SK-N-SH (cell line): ENCODE measurements at regions not wholly inside any gene's neighbourhood (a gene's known extent, or its start where the extent isn't known, plus 50 kb on each side); places are given as distances from the start of the nearest gene placed in this dataset.

Experiments
- CTCF ChIA-PET: fragments of 300-600, 350-600 bp; formaldehyde crosslinking; extraction: SDS; loops from one replicate; lab custom pipeline; 2021; lab: Yijun Ruan, JAX
- POLR2A ChIA-PET: fragments of 350-600 bp; sonication (Branson Sonifier 250); formaldehyde crosslinking; extraction: SDS; loops from one replicate; lab custom pipeline; 2020; ENCODE audit warnings: antibody characterized with exemption, inconsistent platforms; lab: Yijun Ruan, JAX
- DNase-seq: peaks from one replicate; pipeline ENCODE4 v3.0.0; 2012
- H2AFZ ChIP-seq: fragments of 200-600 bp; sonication (generic); 2 replicates; pipeline ENCODE4 v1.8.1; 2016; ENCODE audit warnings: antibody characterized with exemption, mild to moderate bottlenecking, low read depth
- H3F3A ChIP-seq: fragments of 200-600 bp; sonication (generic); replicated peaks from 2 replicates; pipeline ENCODE3; 2016; ENCODE audit warnings: antibody characterized with exemption, mild to moderate bottlenecking; ENCODE audit not compliant: insufficient read depth
- H3K27ac ChIP-seq, 2 experiments: fragments of 200-500 bp in 1 of 2; fragments of 200-600 bp in 1 of 2; sonication (Bioruptor generic) in 1 of 2; sonication (generic), shearing (Covaris generic) in 1 of 2; 2 replicates each; pipeline versions ENCODE4 v1.5.1 to v1.6.1; 2014 to 2016; ENCODE audit warnings: low read depth in 2 of 2, inconsistent platforms in 1 of 2, low read length in 1 of 2, mild to moderate bottlenecking in 1 of 2, mixed read lengths in 1 of 2
- H3K27me3 ChIP-seq: fragments of 200-600 bp; sonication (generic), shearing (Covaris generic); 2 replicates; pipeline ENCODE4 v1.6.1; 2016; ENCODE audit warnings: mixed run types; ENCODE audit not compliant: insufficient read depth
- H3K36me3 ChIP-seq, 2 experiments: fragments of 200-500 bp in 1 of 2; fragments of 200-600 bp in 1 of 2; sonication (Bioruptor generic) in 1 of 2; sonication (generic) in 1 of 2; replicated peaks in 1 of 2; 2 replicates each; pipeline versions ENCODE3 to v1.5.1; 2014 to 2016; ENCODE audit warnings: low read length in 1 of 2, mild to moderate bottlenecking in 1 of 2; ENCODE audit not compliant: insufficient read depth in 2 of 2, control insufficient read depth in 1 of 2
- H3K4me1 ChIP-seq, 2 experiments: fragments of 200-500 bp in 1 of 2; fragments of 200-600 bp in 1 of 2; sonication (Bioruptor generic) in 1 of 2; sonication (generic), shearing (Covaris generic) in 1 of 2; 2 replicates each; pipeline versions ENCODE4 v1.5.1 to v1.6.1; 2014 to 2016; ENCODE audit warnings: low read depth in 1 of 2, low read length in 1 of 2, mixed run types in 1 of 2; ENCODE audit not compliant: insufficient read depth in 2 of 2, control insufficient read depth in 1 of 2
- H3K4me2 ChIP-seq: fragments of 200-600 bp; sonication (generic), shearing (Covaris generic); 2 replicates; pipeline ENCODE4 v1.6.1; 2017; ENCODE audit warnings: mixed run types
- H3K4me3 ChIP-seq, 2 experiments: fragments of 200-500 bp in 1 of 2; fragments of 200-600 bp in 1 of 2; sonication (Bioruptor generic) in 1 of 2; sonication (generic), shearing (Covaris generic) in 1 of 2; 2 replicates each; pipeline versions ENCODE4 v1.5.1 to v1.8.1; 2014 to 2016; ENCODE audit warnings: low read depth in 2 of 2, inconsistent platforms in 1 of 2, low read length in 1 of 2, mild to moderate bottlenecking in 1 of 2, mixed read lengths in 1 of 2, moderate library complexity in 1 of 2
- H3K79me2 ChIP-seq: fragments of 200-600 bp; sonication (generic); 2 replicates; pipeline ENCODE4 v1.8.1; 2017; ENCODE audit warnings: mild to moderate bottlenecking; ENCODE audit not compliant: insufficient read depth
- H3K9ac ChIP-seq: fragments of 200-600 bp; sonication (generic); 2 replicates; pipeline ENCODE4 v1.6.1; 2017; ENCODE audit warnings: mixed run types
- H3K9me2 ChIP-seq: fragments of 200-600 bp; sonication (generic); 2 replicates; pipeline ENCODE4 v1.6.1; 2017; ENCODE audit warnings: mixed run types
- H3K9me3 ChIP-seq: fragments of 200-600 bp; sonication (generic); 2 replicates; pipeline ENCODE4 v1.6.1; 2017; ENCODE audit warnings: mixed run types, mild to moderate bottlenecking, moderate library complexity
- H4K20me1 ChIP-seq: fragments of 200-600 bp; sonication (generic); 2 replicates; pipeline ENCODE4 v1.6.1; 2017; ENCODE audit warnings: mild to moderate bottlenecking, mixed run types; ENCODE audit not compliant: insufficient read depth
- ELF1 ChIP-seq: IDR thresholded peaks from 2 replicates; pipeline ENCODE4 v1.4.0; 2012
- EZH2phosphoT487 ChIP-seq: fragments of 200-600 bp; sonication (generic); IDR thresholded peaks from 2 replicates; pipeline ENCODE4 v1.6.1; 2017; ENCODE audit warnings: low read depth, mixed run types, mild to moderate bottlenecking, antibody characterized with exemption, moderate library complexity, borderline replicate concordance
- FOSL2 ChIP-seq: IDR thresholded peaks from 2 replicates; pipeline ENCODE4 v1.4.0; 2012; ENCODE audit warnings: low read depth, mild to moderate bottlenecking, moderate library complexity, borderline replicate concordance
- GABPA ChIP-seq: IDR thresholded peaks from 2 replicates; pipeline ENCODE4 v1.4.0; 2012; ENCODE audit warnings: low read depth, mild to moderate bottlenecking
- JUND ChIP-seq: IDR thresholded peaks from 2 replicates; pipeline ENCODE4 v1.4.0; 2012
- NRF1 ChIP-seq: IDR thresholded peaks from 2 replicates; pipeline ENCODE4 v1.6.1; 2012; ENCODE audit warnings: low read depth, mild to moderate bottlenecking, low read length
- RCOR1 ChIP-seq: fragments of 150-350 bp; IDR thresholded peaks from 2 replicates; pipeline ENCODE4 v1.6.1; 2017; ENCODE audit warnings: antibody characterized with exemption, low read length
- RXRA ChIP-seq: IDR thresholded peaks from 2 replicates; pipeline ENCODE4 v1.4.0; 2012; ENCODE audit warnings: low read depth, mild to moderate bottlenecking, borderline replicate concordance
- SIN3A ChIP-seq: IDR thresholded peaks from 2 replicates; pipeline ENCODE4 v1.6.1; 2012; ENCODE audit warnings: low read depth, mild to moderate bottlenecking, low read length, moderate library complexity, borderline replicate concordance
- TCF12 ChIP-seq: IDR thresholded peaks from 2 replicates; pipeline ENCODE4 v1.4.0; 2012
- WGBS: methylation state at CpG from one replicate; pipeline ENCODE4 v1.1.6; 2017; ENCODE audit warnings: low lambda C conversion rate; 5-methylcytosine and 5-hydroxymethylcytosine counted together
- TF ChIP-seq, protein P1 (sequence below): IDR thresholded peaks from 2 replicates; pipeline ENCODE4; 2012
- TF ChIP-seq, protein P2 (sequence below): fragments of 150-350 bp; IDR thresholded peaks from 2 replicates; pipeline ENCODE4 v1.6.1; 2016; ENCODE audit warnings: mild to moderate bottlenecking, low read depth, low read length

DNA sequence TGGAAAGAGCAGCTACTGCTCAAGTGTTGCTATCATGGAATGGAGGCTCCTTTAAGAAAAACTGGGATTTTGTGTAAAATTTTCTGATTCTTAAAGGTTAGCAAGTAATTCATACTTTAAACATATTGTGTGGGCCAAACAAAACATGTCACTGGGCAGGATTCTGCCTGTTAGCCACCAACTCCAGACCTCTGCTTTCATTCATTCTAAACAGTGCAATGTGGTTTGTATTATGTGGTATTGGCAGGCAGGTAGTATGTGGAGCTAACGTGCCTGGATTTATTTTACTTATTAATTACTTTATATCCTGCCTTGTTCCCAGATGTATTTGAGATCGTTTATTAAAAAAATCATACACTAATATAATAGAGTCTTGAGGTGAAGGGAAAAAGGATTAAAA lies 1521.3 kb upstream of the ACVR2A start:
- TF ChIP-seq EZH2phosphoT487 (no peak), TCF12 (peak; percentile 42; the same call in 1 of the 2 replicates)
- Histone ChIP-seq H3K27me3 (no peaks in the 10 kb centered on the region), H3K4me3 (no peak overlapping the region), H3K4me2 (no peak overlapping the region), H3K9me2 (no peaks in the 10 kb centered on the region), H3F3A (no peaks in the 10 kb centered on the region), H3K36me3 (no peaks in the 10 kb centered on the region), H3K4me1 (no peaks in the 10 kb centered on the region; a peak in 1 of 4 replicates), H3K79me2 (no peaks in the 10 kb centered on the region), H4K20me1 (no peaks in the 10 kb centered on the region), H3K9ac (no peak overlapping the region), H3K27ac (no peak overlapping the region), H2AFZ (no peak overlapping the region), H3K9me3 (no peaks in the 10 kb centered on the region)
- 4% methylated on average over 2 of the region's 2 CpGs for WGBS
- ChIA-PET POLR2A (no interaction called here), CTCF (no interaction called here)
- DNase-seq, result no peak

DNA sequence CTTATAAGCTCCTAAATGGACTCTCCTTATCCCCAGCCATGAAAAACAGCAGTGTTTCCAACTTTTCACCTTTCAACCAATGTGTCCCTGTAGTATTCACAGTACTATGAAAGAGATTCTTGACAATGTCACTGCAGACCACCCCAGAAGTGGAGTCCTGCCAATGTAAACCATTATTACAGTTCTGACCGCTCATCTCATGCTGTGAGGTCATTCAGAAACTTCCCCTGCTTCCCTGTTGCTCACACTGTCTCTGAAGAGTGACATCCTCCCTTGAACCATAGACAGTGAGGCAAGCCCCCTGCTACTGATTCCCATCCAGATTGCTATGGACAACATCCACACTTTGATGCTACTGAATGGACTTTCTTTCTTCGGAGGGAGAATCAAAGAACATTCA lies 1523.7 kb upstream of the ACVR2A start:
- Histone ChIP-seq H3K4me1 (no peaks in the 10 kb centered on the region), H3F3A (no peaks in the 10 kb centered on the region), H2AFZ (no peak overlapping the region), H3K9me2 (no peaks in the 10 kb centered on the region), H3K9ac (no peak overlapping the region), H3K4me3 (no peak overlapping the region), H3K79me2 (no peaks in the 10 kb centered on the region), H3K4me2 (no peak overlapping the region), H4K20me1 (no peaks in the 10 kb centered on the region), H3K36me3 (no peaks in the 10 kb centered on the region), H3K27me3 (no peaks in the 10 kb centered on the region), H3K9me3 (no peaks in the 10 kb centered on the region), H3K27ac (no peak overlapping the region)
- DNase-seq, result no peak
- 41% methylated on average over 2 of the region's 2 CpGs for WGBS
- TF ChIP-seq FOSL2, result no peak
- no peak for TF ChIP-seq NRF1
- no peak for TF ChIP-seq TCF12
- TF ChIP-seq EZH2phosphoT487, result no peak
- ChIA-PET POLR2A (no interaction called here), CTCF (no interaction called here)

DNA sequence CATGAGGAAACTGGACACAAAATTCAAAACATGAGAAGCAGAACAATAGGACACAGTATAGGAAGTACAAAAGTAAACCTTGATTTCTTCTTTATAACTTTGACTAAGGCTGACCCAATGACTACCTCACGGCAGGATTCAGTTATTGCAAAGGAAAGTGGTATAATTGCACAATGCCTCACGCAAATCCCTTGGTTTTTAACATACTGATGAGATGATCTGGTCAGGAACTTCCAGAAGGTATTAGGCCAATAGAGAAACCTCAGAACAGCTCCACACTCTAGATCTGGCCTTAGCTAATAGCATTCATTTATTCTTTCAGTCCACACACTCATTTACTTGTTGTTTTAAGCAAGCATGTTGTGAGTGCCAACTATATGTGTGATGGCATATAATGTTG lies 1526.9 kb upstream of the ACVR2A start:
- H2AFZ ChIP-seq, result no peak overlapping the region
- no peak overlapping the region for H3K27ac ChIP-seq
- H3K36me3 ChIP-seq, result no peaks in the 10 kb centered on the region
- TF ChIP-seq JUND (no peak), RXRA (no peak), RCOR1 (no peak), EZH2phosphoT487 (no peak), SIN3A (no peak), GABPA (no peak), ELF1 (no peak)
- TF ChIP-seq, protein P1, sequence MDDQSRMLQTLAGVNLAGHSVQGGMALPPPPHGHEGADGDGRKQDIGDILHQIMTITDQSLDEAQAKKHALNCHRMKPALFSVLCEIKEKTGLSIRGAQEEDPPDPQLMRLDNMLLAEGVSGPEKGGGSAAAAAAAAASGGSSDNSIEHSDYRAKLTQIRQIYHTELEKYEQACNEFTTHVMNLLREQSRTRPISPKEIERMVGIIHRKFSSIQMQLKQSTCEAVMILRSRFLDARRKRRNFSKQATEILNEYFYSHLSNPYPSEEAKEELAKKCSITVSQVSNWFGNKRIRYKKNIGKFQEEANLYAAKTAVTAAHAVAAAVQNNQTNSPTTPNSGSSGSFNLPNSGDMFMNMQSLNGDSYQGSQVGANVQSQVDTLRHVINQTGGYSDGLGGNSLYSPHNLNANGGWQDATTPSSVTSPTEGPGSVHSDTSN, result no peak
- TF ChIP-seq, protein P2, sequence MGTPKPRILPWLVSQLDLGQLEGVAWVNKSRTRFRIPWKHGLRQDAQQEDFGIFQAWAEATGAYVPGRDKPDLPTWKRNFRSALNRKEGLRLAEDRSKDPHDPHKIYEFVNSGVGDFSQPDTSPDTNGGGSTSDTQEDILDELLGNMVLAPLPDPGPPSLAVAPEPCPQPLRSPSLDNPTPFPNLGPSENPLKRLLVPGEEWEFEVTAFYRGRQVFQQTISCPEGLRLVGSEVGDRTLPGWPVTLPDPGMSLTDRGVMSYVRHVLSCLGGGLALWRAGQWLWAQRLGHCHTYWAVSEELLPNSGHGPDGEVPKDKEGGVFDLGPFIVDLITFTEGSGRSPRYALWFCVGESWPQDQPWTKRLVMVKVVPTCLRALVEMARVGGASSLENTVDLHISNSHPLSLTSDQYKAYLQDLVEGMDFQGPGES, result no peak
- ChIA-PET POLR2A (no interaction called here), CTCF (no interaction called here)
- H3F3A ChIP-seq, result no peaks in the 10 kb centered on the region
- WGBS, result 72% methylated on average over 2 of the region's 2 CpGs
- H3K9ac ChIP-seq, result no peak overlapping the region
- H4K20me1 ChIP-seq, result no peaks in the 10 kb centered on the region
- H3K9me2 ChIP-seq, result no peaks in the 10 kb centered on the region
- H3K79me2 ChIP-seq, result no peaks in the 10 kb centered on the region
- 0 out of 2 replicates have a peak, but pooled peaks cover 3% of the 10 kb centered on the region for H3K9me3 ChIP-seq
- no peak for DNase-seq
- H3K27me3 ChIP-seq, result no peaks in the 10 kb centered on the region
- no peak overlapping the region for H3K4me3 ChIP-seq
- H3K4me2 ChIP-seq, result no peak overlapping the region
- H3K4me1 ChIP-seq, result no peaks in the 10 kb centered on the region; a peak in 2 of 4 replicates
